ENCODE measurements at regions not wholly inside any gene's neighbourhood (a gene's known extent, or its start where the extent isn't known, plus 50 kb on each side); places are given as distances from the start of the nearest gene placed in this dataset.

DNA sequence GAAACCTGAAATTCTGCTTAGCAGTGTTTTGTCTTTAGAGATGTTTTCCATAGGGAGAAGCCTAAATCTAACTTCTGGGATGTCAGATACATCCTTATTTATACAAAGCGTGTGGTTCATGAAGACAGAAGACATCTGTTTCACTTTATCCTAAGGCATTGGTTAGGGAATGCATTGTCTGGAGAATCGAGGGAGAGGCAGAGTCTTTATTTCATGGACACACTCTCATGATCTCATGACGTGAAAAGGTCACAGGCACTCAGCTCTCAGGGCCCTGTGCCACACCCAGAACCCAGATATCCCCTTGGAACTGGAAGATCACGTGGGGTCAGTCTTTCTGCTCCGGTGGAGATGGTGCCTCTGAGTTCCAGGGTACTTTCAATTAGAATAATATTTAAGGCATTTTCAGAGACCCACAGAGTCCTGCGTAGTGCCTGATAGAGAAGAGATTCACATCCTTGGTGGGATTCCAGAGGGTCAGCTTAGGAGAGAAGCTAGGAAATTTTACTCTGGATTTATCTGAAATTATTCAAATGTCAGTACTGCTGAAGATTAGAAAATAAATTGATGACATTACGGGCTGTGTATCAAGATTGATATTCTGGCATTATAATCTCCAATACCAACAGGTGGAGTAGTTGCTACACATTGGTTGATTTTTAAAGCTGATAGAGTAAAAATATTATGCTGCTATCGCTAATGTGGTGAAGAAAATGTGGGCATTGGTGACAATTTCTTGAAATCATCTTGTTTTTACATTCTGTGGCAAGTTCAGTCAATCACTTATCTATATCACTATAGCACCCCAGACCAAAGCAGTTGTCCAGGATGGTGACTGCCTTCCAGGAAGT lies 378.3 kb downstream of the MTRR start:
- no peak for DNase-seq

DNA sequence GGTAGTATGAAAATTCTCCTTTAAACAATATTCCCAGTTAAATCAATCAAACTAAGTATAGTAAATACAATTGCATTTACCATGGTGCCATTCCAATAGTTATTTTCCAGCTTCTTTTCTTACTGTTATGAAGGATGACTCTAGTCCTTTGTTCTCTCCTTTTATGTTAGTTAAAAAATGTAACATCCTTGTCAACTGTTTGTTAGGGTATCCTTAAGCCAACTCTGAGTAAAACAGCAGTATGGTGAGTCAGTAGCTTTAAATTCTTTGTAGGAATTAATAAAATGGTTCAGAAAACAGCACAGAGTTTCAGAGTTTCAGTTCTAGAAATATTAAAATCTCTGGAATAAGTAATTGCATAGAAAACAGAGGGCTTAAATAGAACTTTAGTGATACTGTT lies 384.4 kb downstream of the MTRR start:
- DNase-seq = no peak

DNA sequence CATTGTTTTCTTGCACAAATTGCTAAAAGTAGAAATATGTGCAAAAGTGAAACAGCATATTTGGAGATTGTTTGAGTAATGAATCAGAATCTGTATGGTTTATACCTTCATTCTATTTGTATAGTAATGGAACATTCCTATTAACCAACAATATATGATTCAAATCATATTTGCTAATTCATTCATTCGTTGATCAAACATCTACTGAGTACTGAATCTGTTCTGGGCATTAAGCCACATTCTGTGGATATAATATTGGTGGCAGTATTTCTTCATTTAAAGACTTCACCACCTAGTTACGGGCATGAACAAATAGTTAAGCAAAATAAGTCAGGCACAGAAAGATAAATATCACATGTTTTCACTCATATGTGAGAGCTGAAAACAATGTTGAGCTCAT lies 385.7 kb downstream of the MTRR start:
- no peak for DNase-seq

DNA sequence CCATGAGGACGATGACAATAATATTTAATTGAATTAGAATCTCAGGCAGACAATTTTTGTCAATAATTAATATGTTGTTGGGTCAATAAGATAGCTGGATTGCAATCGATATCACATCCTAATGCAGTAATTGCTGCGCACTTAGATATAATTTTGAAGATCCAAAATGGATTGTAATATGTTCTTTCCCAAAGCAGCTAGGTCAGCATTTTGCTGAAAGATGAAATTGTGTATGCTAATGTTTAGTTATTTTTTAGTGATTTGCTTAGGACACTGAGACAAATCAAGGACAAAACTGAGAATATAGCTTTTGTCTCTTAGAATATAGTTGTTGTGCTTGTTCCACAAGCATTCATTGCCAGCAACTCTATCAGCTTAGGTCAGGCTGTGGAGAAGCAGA lies 389.9 kb downstream of the MTRR start:
- DNase-seq = no peak

DNA sequence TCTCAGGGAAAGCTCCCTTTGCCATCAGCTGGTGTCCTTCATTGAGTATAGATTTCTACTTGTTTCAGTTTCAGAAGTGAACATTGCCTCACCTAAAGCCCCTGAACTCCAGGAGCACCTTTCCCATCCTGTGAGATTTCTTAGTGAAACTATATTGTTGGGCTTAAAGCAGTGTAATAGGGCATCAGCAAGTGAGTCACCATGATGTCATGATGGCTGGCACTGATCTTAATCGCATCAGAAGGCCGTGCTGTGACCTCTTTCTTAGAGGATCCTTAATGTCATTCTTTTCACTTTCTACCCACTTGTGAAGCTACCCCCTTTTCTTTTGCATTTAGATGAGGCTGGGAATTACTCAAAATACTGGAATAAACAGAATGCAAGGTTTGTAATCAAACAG lies 401.3 kb downstream of the MTRR start:
- no peak for DNase-seq

DNA sequence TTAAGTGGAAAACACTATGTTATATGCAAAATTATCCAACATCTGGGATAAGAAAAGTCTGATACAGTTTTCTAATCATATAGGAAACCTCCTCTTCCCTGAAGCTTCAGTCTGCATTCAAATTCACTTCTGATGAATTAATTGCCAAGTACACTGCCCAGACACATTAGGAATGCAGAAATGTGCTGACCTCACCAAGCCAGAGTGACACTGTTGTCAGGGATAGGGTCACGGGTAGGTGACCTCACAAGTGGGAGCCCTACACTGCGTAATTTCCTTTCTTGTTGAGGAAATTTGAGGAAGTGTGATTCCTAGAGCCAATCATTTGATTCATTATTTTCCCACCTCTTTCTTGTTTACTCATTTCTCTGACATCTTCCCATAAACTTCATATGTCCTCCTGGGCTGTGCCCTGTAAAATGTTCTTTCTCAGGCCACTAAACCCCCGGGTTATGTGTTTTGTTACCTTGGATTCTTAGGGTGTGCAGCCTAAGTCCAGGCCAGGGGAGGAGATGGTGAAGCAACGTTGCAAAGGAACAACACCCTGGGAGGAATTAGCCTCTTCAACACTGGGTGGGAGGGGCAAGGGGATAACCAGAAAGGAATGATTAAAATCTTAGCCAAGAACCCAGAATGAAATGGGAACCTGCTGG lies 411.9 kb downstream of the MTRR start:
- no peak for DNase-seq

DNA sequence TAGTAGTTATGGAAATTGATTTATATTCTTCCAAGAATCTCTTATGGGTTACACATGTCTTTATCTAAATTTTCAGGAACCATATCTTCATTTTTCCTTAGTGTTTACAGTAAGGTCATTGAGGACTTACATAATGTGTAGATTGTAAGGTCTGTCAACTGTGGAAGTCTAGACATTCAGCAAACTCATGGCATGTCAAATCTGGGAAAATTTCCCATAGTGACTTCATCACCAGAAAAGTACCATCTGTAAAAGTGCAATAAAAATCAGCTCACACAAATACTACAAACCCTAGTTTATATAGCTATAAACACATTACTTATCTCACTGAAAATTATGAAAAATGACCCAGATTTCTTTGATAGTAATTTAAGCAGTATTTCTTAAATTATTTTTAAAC lies 419.4 kb downstream of the MTRR start:
- DNase-seq = no peak

DNA sequence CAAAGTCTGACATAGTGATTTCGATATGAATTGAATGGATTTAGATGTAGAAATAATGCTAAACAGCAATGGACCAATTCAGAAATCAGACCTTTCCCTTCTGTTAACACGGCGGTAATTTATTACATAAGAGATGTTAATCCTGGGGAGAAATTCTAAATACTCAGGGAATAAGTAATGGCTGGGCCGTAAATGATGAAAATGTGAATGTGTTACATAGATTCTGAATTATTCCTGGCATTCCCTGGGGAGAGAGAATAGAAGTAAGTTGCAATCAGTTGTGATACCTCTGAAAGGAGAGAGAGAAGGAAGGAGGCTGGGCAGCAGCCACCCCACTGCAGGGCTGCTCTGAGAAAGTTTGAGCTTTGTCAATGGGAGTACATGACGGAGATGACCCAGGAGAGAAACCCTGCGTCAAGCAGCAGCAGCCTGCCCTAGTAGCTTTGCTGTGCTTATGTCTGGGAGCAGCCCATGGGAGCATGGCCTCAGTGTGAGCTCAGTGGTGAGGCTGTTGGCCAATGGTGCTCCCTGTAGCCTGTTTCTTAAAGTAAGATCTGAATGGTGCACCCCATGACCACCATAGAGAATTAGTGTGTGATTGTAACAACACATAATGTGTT lies 420.1 kb downstream of the MTRR start:
- DNase-seq = no peak

DNA sequence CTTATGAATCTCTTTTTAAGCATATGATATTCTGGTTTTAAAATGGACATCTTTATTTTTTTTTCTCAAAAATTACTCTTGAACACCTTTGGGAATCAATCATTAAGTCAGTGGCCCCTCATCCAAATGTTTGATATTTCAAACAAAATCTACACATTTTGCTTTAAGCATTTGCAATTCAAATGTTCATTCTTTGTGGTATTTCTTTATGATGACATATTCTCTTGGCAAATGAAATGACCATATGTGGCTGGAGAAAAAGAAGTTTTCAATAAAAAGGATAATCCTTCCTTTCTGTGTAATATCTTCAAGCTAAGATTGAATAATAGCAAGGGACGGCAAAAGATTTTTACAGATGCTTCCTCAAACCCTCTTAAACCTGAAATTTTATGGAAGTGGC lies 420.8 kb downstream of the MTRR start:
- DNase-seq = no peak

DNA sequence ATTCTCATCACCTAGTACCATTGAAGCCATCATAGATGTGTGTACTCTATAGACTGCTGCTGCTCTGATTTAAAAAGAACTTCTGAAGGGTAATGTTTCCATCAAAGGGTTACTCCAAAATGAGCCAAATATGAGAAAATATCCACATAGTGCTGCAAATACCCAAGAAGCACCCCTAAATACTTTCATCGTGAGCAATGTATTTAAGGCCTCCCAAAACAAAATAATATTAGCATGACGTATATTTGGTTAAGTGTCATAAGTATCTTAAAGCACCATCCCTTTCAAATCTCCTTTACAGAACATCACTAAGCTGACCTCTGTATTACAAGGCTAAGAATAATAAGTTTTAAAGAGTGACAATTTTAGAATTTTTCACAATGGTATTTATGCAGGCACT lies 421.8 kb downstream of the MTRR start:
- no peak for DNase-seq

DNA sequence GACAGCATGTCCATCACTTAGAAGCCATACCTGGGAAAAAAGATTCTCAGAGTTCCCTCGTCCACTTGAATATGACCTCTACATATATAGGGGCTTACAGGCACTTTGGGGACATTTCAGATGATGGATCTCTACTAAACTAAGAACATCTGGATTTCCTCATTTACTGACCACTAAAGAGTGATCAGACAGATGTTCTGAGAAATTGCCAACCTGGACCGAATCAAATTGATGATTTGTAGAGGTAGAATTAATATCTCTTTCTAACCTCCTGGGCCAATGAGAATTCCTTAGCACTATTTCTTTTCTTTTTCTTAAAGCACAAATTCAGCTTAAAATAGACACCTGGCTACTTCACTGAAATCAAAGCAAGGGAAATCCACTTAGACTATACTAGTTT lies 422.7 kb downstream of the MTRR start:
- DNase-seq = no peak

DNA sequence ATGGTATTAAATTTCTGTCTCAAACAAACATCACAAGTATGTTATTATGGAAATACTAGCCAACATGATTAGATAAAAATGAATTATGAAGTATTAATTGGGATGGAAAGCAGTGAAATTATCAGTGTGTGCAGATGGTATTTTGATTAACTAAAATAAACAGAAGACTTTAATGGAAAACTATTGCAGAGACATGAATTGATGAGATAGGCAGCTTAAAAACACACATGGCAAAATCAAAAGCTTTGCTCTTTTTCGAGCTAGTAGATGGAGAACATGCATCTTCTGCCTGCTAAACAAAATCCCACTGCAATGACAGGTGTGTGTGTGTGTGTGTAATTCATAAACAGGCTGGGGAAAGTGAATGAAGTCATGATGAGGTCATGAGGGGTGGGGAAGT lies 426.2 kb downstream of the MTRR start:
- no peak for DNase-seq

DNA sequence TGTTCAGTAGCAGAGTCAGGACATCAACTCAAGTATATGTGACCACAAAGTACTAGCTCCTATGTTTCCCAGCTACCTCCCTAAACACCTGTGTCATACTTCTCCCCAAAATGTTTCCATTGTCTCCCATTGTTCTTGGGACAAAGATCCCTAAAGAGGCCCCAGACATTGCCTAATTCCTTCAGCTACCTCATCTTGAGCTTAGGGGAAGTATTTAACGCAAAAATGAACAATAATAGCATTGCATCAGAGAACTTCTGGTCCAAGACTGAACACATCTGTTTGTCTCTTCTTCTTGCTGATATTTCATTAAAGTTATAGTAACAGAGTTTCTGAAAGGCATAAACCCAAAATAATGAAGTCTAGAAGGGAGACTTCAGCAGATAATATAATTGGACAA lies 430.8 kb downstream of the MTRR start:
- no peak for DNase-seq

DNA sequence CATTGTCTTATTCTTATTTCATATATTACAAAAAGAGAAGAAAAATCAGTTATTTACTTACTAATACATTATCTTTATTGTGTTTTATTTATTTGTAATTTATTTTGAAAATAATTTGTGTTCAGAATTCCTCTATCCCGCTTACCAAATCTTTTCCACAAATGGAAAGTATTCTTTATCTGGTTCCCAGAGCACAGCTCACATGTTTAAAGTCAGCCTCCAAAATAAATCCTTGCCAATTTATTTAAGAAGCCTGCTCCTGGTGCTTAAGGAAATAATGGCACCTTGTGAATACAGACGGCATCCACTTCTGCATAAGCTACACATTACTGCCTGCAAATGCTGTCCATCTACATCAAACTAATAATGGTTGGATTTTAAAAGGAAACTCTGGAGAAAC lies 435.4 kb downstream of the MTRR start:
- no peak for DNase-seq

DNA sequence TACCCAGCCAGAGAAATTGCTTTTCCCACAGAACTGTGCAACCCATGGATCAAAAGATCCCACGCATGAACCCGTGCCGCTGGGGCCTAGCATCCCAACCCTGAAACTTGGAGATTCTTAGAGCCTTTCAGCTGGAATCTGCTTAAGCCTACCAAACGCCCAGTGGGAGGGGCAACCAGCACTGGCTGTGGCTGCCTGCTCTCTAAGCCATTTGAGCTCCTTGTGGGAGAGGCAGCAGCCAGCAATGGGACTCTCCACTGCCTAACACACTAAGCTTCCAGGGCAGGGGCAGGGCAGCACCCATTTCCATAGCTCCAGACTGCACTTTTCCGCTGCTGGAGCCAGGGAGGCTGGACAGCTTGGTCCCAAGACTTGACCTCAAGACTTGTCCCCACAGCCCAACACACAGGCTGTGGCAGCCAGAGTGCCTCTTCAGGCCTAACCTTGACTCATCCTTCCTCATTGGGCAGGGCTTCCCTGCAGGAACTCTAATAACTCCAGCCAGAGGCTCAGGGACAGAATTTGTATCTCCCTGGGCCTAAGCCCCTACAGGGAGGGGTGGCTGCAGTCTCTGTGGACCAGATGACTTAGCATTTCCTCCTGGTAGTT lies 437.4 kb downstream of the MTRR start:
- DNase-seq = no peak

DNA sequence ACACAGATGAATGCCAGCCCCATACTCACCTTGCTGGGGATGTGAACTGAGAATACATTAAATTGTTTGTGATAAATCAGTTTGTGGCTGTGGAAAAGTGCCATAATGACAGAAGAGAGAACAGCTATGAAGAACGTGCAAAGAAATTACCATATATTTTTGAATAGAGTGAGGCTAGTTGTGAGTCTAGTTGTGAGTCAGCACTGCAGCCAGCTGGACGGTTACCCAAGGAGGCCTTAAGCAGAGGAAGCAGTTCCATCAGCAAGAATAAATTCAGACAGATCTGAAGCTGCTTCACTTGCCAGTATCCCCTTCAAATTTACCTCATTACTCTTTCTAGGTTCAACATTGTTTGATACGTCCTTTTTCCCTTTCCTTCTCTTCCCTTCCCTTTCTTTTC lies 446.0 kb downstream of the MTRR start:
- no peak for DNase-seq

DNA sequence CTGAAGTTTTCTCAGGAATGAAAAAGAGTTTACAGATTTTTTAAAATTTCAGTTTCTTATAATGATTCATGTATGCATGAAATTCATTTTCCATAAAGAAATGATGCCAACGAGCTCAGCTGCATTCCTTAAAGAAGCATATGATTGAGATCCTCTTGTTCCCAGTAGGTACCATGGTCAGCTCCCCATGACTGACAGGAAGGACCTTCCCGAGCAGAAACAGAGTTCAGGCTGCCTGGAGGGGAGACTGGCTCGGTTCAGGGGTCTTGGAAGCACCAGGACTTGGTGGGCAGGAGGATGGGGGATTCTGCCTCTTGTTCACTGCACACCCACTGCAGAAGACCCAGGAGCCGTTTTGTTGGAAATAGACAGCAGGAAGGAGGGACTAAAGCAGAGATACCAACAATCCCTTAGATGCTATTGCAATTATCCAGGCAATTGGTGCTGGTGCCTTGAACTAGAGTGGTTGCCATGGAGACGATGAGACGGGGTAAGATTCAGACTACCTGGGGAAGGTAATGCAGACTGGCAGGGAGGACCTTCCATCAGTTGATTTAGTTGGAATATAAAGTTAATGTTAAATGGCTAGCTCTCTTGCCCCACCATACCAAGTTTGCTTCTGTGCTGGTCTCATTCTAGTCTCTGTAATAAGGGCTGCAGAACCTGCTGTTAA lies 447.8 kb downstream of the MTRR start:
- no peak for DNase-seq

DNA sequence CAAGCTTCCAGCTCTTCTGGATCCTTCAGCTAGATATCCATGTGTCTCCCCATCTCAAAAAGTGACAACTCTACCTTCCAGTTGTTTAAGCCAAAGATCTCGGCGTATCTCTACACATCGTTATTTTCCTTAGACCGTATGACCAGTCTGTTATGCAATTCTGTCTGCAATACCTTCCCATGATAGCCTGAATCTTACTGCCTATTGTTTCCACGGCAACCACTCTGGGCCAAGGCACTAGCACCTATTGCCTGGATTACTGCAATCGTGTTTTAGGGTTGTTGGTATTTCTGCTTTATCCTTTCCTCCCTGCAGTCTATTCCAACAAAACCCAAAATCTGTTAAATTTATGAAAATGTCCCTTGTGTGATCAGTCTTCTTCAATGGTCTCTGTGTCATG lies 448.4 kb downstream of the MTRR start:
- DNase-seq = no peak

DNA sequence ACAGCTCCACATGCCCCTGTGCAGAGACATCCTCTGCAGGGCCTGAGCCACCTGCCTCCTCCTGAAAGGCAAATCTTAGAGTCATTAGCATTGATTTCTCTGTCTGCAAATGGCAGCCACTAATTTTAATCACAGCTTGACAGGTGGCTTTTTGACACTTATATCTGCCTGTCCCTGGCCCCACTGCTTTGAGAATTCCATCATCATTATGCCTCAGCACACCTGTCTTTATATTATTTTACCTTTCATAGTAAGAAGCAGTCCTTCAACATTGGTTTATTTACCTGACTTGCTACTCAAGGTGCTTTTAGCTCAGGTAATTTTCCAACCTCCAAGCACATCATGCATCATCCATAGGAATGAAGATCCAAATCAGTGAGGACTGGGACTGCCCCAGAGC lies 451.3 kb downstream of the MTRR start:
- DNase-seq = no peak

DNA sequence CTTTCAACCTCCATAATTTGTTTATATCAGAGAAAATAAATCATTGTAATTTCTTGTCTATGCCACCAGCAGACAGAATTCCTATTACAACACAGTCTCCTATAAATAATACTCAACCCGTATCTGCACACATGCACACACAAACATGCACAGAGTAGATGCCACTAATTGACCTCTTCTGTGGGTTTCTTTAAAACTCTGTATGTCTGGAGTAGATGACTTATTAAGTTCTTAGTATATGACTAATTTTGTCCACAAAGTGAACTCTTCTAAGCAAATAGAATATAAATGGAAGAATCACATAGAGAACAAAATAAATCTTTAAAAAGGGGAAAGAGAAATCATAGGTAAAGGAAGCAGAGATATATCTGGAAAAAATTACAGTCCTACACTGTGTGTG lies 452.3 kb downstream of the MTRR start:
- DNase-seq = no peak

DNA sequence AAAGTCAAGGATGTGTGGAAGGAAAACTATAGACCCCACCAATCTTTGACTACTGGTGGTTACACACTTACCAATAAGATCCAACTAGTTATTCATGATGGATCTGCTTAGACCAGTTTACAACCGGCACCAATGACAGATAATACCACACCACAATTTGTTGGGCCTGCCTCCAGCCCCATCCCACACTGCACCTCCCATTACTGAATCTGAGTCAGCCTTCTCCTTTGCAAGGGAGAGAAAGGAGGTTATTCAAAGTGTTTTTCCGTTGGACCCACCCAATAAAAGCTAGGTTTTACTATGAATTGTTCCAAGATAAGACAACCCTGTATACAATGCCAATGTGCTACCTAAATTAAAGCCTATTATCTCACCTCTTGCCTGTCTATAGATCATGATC lies 453.5 kb downstream of the MTRR start:
- no peak for DNase-seq

DNA sequence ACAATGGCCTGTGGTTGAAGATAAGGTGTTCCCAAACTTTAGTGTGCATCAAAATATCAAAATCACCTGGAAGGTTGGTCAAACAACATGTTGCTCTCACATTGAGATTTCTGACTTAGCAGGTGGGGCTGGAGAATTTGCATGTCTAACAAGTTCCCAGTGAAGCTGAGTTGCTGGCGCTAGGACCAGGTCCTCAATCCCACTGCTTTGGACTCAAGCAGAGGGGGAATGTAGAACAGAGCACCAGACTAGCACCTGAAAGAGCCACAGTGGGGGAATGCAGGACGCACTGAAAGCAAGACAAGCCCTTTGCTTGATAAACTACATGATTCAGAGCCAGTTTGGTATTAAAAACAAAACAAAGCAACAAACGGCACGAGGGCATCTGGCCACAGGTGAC lies 458.1 kb downstream of the MTRR start:
- DNase-seq = no peak

DNA sequence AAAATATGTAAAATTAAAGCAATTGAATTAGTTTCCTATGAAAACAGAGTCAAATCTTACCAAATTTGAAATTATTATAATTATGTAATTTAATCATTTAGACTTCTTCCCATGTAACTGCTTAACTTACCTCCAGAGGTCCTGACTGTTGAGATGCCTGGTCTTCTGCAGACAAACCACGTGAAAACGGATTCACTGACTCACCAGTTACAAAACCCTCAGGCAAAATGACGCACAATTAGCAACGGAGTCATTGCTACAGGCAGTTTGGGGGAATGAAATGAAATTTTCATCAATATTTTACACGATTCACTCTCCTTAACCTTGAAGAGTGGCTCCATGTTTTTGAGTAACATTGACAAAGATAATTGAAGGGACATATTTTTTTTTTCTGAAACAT lies 460.8 kb downstream of the MTRR start:
- no peak for DNase-seq

Measured in stimulated activated CD4-positive, alpha-beta T cell treated with anti-CD3 and anti-CD28 coated beads, Interleukin-4, amount 100 ng/mL, for 1 hour (primary cell).